DLD1 (cell line): ENCODE measurements at regions not wholly inside any gene's neighbourhood (a gene's known extent, or its start where the extent isn't known, plus 50 kb on each side); places are given as distances from the start of the nearest gene placed in this dataset.
"Not testable (repeated sequence)": the region's sequence is repeated elsewhere in the genome, so short reads cannot be mapped to it uniquely, and the experiment has no call there.

Experiments used
- in situ Hi-C: cut with HindIII; loops from 2 replicates; pipeline ENCODE4 v1.10.0; 2017; ENCODE audit warnings: low sequenced_read_pairs

- in situ Hi-C loops = no loop called here
Observed at GRCh38 chr15:35966781-35967180, 420.8 kb upstream of the DPH6 start.

- in situ Hi-C loops = not testable (repeated sequence)
Observed at GRCh38 chr15:35967968-35968367, 422.0 kb upstream of the DPH6 start.

GRCh38 chr15:35973029-35973428 lies 427.1 kb upstream of the DPH6 start:
- in situ Hi-C loops = loop anchor here (5.0 kb wide), 1 partner anchor 36 kb away; no protein-coding TSS in a partner anchor

GRCh38 chr15:35974052-35974451 lies 428.1 kb upstream of the DPH6 start:
- in situ Hi-C loops = loop anchor here (5.0 kb wide), 1 partner anchor 37 kb away; no protein-coding TSS in a partner anchor

GRCh38 chr15:35975941-35976340 lies 430.0 kb upstream of the DPH6 start:
- in situ Hi-C loops = no loop called here

GRCh38 chr15:35979608-35980007 lies 433.6 kb upstream of the DPH6 start:
- in situ Hi-C loops = no loop called here

GRCh38 chr15:35980719-35981118 lies 434.8 kb upstream of the DPH6 start:
- in situ Hi-C loops = no loop called here

GRCh38 chr15:35986191-35986721 lies 440.3 kb upstream of the DPH6 start:
- in situ Hi-C loops = no loop called here

- in situ Hi-C loops = no loop called here
Observed at GRCh38 chr15:35987056-35987455, 441.1 kb upstream of the DPH6 start.

GRCh38 chr15:35991386-35991785 lies 445.4 kb upstream of the DPH6 start:
- in situ Hi-C loops = no loop called here

- in situ Hi-C loops = no loop called here
Observed at GRCh38 chr15:35992791-35993190, 446.8 kb upstream of the DPH6 start.

- in situ Hi-C loops = no loop called here
Observed at GRCh38 chr15:35993196-35993595, 447.2 kb upstream of the DPH6 start.

- in situ Hi-C loops = no loop called here
Observed at GRCh38 chr15:35994876-35995275, 448.9 kb upstream of the DPH6 start.

- in situ Hi-C loops = no loop called here
Observed at GRCh38 chr15:35998663-35999602, 453.0 kb upstream of the DPH6 start.

GRCh38 chr15:36004891-36005490 lies 459.0 kb upstream of the DPH6 start:
- in situ Hi-C loops = no loop called here

- in situ Hi-C loops = no loop called here
Observed at GRCh38 chr15:36005542-36005941, 459.6 kb upstream of the DPH6 start.

GRCh38 chr15:36007699-36008098 lies 461.7 kb upstream of the DPH6 start:
- in situ Hi-C loops = no loop called here

GRCh38 chr15:36008719-36009118 lies 462.8 kb upstream of the DPH6 start:
- in situ Hi-C loops = no loop called here

- in situ Hi-C loops = no loop called here
Observed at GRCh38 chr15:36024031-36024688, 478.2 kb upstream of the DPH6 start.

- in situ Hi-C loops = no loop called here
Observed at GRCh38 chr15:36026627-36027283, 480.8 kb upstream of the DPH6 start.
